Smooth muscle cell (in vitro differentiated cells): ENCODE measurements at regions not wholly inside any gene's neighbourhood (a gene's known extent, or its start where the extent isn't known, plus 50 kb on each side); places are given as distances from the start of the nearest gene placed in this dataset.
"Not testable (repeated sequence)": the region's sequence is repeated elsewhere in the genome, so short reads cannot be mapped to it uniquely, and the experiment has no call there.

Experiments
- DNase-seq: peaks from one replicate; lab custom pipeline; 2025; ENCODE audit not compliant: unreplicated experiment; lab: John Stamatoyannopoulos, UW
- H2AFZ ChIP-seq: fragments of 200-600 bp; sonication (generic); 2 replicates; pipeline ENCODE4 v1.6.0; 2016; ENCODE audit warnings: antibody characterized with exemption, low read depth, mild to moderate bottlenecking
- H3F3A ChIP-seq: fragments of 200-600 bp; sonication (generic); 2 replicates; pipeline ENCODE4 v1.6.0; 2017; ENCODE audit warnings: antibody characterized with exemption, low read depth
- H3K27ac ChIP-seq: fragments of 200-600 bp; sonication (generic); 2 replicates; pipeline ENCODE4 v1.5.1; 2016; ENCODE audit warnings: low read depth, mild to moderate bottlenecking
- H3K27me3 ChIP-seq: fragments of 200-600 bp; sonication (generic); 2 replicates; pipeline ENCODE4 v1.6.1; 2016; ENCODE audit warnings: low read depth, mild to moderate bottlenecking
- H3K36me3 ChIP-seq: fragments of 200-600 bp; sonication (generic); 2 replicates; pipeline ENCODE4 v1.5.1; 2016; ENCODE audit warnings: low read depth
- H3K4me1 ChIP-seq: fragments of 200-600 bp; sonication (generic); 2 replicates; pipeline ENCODE4 v1.5.1; 2016; ENCODE audit warnings: low read depth
- H3K4me2 ChIP-seq: fragments of 200-600 bp; sonication (generic); 2 replicates; pipeline ENCODE4 v1.6.0; 2016; ENCODE audit warnings: mild to moderate bottlenecking
- H3K4me3 ChIP-seq: fragments of 200-600 bp; sonication (generic); 2 replicates; pipeline ENCODE4 v1.5.1; 2016; ENCODE audit warnings: mild to moderate bottlenecking
- H3K79me2 ChIP-seq: fragments of 200-600 bp; sonication (generic); 2 replicates; pipeline ENCODE4 v1.6.0; 2016; ENCODE audit warnings: low read depth, mild to moderate bottlenecking
- H3K9ac ChIP-seq: fragments of 200-600 bp; sonication (generic); 2 replicates; pipeline ENCODE4 v1.6.0; 2016; ENCODE audit warnings: low read depth
- H3K9me3 ChIP-seq: fragments of 200-600 bp; sonication (generic); replicated peaks from 2 replicates; pipeline ENCODE4 v1.5.1; 2016; ENCODE audit warnings: low read depth
- H4K20me1 ChIP-seq: fragments of 200-600 bp; sonication (generic); 2 replicates; pipeline ENCODE4 v1.6.0; 2016; ENCODE audit warnings: low read depth
- WGBS: methylation state at CpG from one replicate; pipeline ENCODE4 v1.1.7; 2016; ENCODE audit warnings: low lambda C conversion rate; 5-methylcytosine and 5-hydroxymethylcytosine counted together
- TF ChIP-seq, protein P1 (sequence below): fragments of 200-600 bp; sonication (generic); IDR thresholded peaks from 2 replicates; pipeline ENCODE4 v1.5.1; 2017; ENCODE audit warnings: borderline replicate concordance, mild to moderate bottlenecking, antibody characterized with exemption; ENCODE audit not compliant: insufficient read depth, poor library complexity, severe bottlenecking

DNA sequence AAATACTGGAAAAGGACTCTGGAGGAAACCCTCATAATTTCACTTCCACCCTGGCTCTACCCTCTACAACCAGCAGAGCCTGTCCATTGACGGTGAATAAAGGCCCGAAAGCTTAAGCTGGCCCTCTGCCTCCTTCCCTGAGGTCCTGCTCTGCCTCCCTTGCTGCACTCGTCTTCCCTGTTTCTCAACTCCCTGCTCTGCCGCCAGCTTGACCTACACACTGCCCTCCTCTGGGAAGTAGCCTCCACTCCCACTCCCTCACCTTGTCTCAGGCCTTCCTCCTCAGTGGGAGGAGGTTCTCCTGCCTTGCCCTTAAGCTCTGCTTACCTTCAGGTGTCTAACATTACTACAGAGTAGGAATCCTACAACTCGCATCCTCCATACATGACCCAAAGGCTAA is 608.6 kb upstream of the NR3C2 start:
- no peaks in the 10 kb centered on the region for H3K9me3 ChIP-seq
- H4K20me1 ChIP-seq, result no peaks in the 10 kb centered on the region
- no peaks in the 10 kb centered on the region for H3K4me1 ChIP-seq
- H3K9ac ChIP-seq, result no peak overlapping the region
- no peaks in the 10 kb centered on the region for H3K79me2 ChIP-seq
- no peak overlapping the region for H3K27ac ChIP-seq
- no peak for DNase-seq
- H3K27me3 ChIP-seq, result no peaks in the 10 kb centered on the region
- no peak overlapping the region for H3K4me3 ChIP-seq
- no peak overlapping the region for H2AFZ ChIP-seq
- H3F3A ChIP-seq, result no peaks in the 10 kb centered on the region
- TF ChIP-seq, protein P1, sequence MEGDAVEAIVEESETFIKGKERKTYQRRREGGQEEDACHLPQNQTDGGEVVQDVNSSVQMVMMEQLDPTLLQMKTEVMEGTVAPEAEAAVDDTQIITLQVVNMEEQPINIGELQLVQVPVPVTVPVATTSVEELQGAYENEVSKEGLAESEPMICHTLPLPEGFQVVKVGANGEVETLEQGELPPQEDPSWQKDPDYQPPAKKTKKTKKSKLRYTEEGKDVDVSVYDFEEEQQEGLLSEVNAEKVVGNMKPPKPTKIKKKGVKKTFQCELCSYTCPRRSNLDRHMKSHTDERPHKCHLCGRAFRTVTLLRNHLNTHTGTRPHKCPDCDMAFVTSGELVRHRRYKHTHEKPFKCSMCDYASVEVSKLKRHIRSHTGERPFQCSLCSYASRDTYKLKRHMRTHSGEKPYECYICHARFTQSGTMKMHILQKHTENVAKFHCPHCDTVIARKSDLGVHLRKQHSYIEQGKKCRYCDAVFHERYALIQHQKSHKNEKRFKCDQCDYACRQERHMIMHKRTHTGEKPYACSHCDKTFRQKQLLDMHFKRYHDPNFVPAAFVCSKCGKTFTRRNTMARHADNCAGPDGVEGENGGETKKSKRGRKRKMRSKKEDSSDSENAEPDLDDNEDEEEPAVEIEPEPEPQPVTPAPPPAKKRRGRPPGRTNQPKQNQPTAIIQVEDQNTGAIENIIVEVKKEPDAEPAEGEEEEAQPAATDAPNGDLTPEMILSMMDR, result no peak
- WGBS, result 75% methylated on average over 5 of the region's 5 CpGs
- no peaks in the 10 kb centered on the region for H3K36me3 ChIP-seq
- no peak overlapping the region for H3K4me2 ChIP-seq

DNA sequence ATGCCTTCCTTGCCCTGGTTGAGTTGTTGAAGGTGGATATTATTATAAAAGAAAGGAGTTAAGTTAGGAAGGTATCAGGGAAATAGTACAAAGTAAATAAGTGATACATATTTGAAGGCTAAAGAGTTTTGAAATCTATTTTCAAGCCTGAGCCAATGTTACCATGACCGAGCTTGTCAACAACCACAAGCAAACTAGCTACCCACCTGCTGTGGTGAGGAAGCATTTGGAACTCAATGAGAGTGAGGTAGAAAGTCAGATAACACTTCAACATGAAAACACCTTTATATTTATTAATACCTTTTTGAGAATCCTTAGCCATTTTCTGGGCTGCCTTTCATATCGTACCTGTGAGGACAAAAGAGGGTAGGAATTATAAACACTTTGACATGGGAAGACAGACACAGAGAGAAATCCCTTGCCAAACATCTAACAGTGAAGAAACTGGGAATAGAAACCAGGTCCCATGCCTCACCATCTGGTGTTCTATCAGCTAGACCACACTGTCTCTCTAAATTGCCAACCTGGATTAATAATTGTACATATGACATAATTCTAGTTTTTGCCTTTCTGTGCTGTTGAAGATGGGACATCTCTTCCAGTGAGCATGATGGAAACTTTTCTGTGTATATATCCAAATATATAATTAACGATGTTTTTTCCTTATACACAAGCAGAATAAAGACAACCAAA is 606.4 kb upstream of the NR3C2 start:
- Histone ChIP-seq H3K27ac (no peak overlapping the region), H2AFZ (no peak overlapping the region), H3K27me3 (no peaks in the 10 kb centered on the region), H3K4me2 (no peak overlapping the region), H3K4me3 (no peak overlapping the region), H3K79me2 (no peaks in the 10 kb centered on the region), H3K4me1 (no peaks in the 10 kb centered on the region), H3K9me3 (no peaks in the 10 kb centered on the region), H4K20me1 (no peaks in the 10 kb centered on the region), H3K9ac (no peak overlapping the region), H3F3A (no peaks in the 10 kb centered on the region), H3K36me3 (no peaks in the 10 kb centered on the region)
- WGBS, result 90% methylated on average over 3 of the region's 3 CpGs
- DNase-seq, result no peak
- TF ChIP-seq, protein P1, result no peak

DNA sequence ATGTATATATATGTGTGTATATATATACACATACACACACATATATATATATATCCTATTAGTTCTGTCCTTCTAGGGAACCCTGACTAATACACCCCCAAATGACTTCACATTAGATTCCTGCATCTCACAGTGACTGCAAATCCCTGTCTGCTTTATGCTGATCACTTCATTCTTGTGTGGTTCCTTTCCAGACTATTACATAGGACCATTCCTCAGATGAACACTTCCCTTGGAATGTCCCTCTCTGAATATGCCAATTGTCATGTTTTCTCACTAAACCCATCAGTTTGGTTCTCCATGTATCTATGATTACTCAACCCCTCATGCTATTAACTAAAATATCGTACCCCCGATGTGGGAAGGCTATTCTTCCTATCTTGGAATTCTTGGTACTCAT is 605.2 kb upstream of the NR3C2 start:
- no peak overlapping the region for H3K4me3 ChIP-seq
- H3K36me3 ChIP-seq, result no peaks in the 10 kb centered on the region
- H3K4me1 ChIP-seq, result no peaks in the 10 kb centered on the region
- no peak overlapping the region for H2AFZ ChIP-seq
- TF ChIP-seq, protein P1, result no peak
- no peaks in the 10 kb centered on the region for H3F3A ChIP-seq
- 81% methylated on average over 2 of the region's 2 CpGs for WGBS
- H3K79me2 ChIP-seq, result no peaks in the 10 kb centered on the region
- no peak for DNase-seq
- H4K20me1 ChIP-seq, result no peaks in the 10 kb centered on the region
- H3K27me3 ChIP-seq, result no peaks in the 10 kb centered on the region
- no peaks in the 10 kb centered on the region for H3K9me3 ChIP-seq
- H3K27ac ChIP-seq, result no peak overlapping the region
- H3K9ac ChIP-seq, result no peak overlapping the region
- no peak overlapping the region for H3K4me2 ChIP-seq

DNA sequence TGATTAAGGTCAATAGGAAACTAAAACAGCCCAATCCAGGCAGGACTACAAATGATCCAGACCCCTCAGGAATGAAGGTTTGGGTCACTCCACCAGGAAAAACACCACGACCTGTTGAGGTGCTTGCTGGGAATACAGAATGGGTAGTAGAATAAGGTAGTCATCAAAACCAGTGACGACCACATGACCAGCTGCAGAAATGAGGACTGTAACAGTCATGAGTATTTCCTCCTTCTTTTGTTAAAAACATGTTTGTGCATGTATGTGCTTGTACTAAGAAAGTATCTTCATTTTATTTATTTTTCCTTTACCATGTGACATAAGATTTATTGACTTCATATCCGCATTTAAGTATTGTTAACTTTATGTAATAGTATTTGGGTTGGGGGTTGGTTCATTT is 603.5 kb upstream of the NR3C2 start:
- no peak for DNase-seq
- Histone ChIP-seq H3K27me3 (no peaks in the 10 kb centered on the region), H3F3A (no peaks in the 10 kb centered on the region), H4K20me1 (no peaks in the 10 kb centered on the region), H3K79me2 (no peaks in the 10 kb centered on the region), H3K4me1 (no peaks in the 10 kb centered on the region), H3K4me3 (no peak overlapping the region), H3K4me2 (no peak overlapping the region), H3K36me3 (no peaks in the 10 kb centered on the region), H3K9ac (no peak overlapping the region), H2AFZ (no peak overlapping the region), H3K9me3 (no peaks in the 10 kb centered on the region), H3K27ac (no peak overlapping the region)
- TF ChIP-seq, protein P1, result no peak
- WGBS, result 75% methylated on average over 3 of the region's 3 CpGs

DNA sequence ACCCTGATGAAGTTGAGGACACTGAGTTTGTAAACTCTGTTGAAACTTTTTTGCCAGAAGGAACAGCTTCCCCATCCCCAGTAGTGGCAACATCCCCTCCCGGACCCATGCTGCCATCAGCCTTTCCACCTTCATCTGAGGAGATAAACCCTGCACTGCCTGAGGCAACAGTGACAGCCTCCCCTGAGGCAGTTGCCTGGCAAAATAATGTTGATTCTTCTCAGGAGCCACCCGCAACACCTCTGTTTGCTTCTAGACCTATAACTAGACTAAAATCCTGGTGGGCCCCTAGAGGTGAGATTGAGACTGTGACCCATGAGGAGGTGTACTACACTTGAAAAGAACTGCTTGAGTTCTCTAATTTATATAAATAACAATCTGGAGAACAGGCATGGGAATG is 597.6 kb upstream of the NR3C2 start:
- 95% methylated on average over 2 of the region's 2 CpGs for WGBS
- not testable (repeated sequence) for H3K9ac ChIP-seq, H3K27ac ChIP-seq, H4K20me1 ChIP-seq, DNase-seq, H3K4me2 ChIP-seq, H3K4me1 ChIP-seq, H3K4me3 ChIP-seq, H2AFZ ChIP-seq, H3K79me2 ChIP-seq, H3K27me3 ChIP-seq, H3K9me3 ChIP-seq, H3F3A ChIP-seq, H3K36me3 ChIP-seq
